Stimulated activated CD4-positive, alpha-beta T cell treated with anti-CD3 and anti-CD28 coated beads, Interleukin-1b, Interleukin-23, amount 100 ng/mL, for 48 hours (primary cell): ENCODE measurements at regions not wholly inside any gene's neighbourhood (a gene's known extent, or its start where the extent isn't known, plus 50 kb on each side); places are given as distances from the start of the nearest gene placed in this dataset.

Experiments
- DNase-seq: peaks from one replicate; pipeline ENCODE4 v3.0.0-alpha.2; 2020

- no peak for DNase-seq
Observed at GRCh38 chr11:69977951-69978350, 100.2 kb upstream of the ANO1 start.

DNA sequence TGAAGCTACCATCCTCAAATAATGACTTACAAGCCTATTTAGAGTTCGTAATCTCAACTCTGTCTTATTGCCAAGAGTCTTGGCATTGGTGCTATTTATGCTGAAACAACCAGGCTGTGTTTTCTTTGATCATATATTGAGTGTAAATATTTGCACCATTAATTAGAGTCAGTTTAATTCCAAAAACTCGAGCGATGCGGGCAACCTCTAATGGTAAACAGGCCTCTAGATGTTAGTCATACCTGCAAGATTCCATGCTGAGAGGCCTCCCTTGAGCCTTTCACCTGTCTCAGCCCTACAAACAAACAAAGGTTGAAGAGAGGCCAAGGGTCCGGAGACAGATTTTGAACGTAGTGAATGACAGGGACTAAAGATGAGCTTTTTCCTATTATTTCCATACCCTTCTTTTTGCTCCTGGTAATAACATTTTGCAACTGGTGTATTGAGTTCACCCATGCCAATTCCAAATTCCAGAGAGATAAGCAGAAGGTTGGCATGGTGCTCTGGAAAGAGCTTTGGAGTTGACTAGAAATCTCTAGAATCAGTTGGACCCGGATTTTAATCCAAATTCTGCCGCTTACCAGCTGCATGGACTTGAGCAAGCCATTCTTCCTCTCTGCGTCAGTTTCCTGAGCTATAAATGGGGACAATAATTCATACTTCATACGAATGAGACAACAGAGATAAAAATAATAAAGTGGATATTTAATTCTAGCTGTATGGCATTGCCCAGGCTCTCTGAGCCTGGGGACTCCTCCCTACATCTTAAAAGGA, 99.1 kb upstream of the ANO1 start:
- DNase-seq: no peak

DNA sequence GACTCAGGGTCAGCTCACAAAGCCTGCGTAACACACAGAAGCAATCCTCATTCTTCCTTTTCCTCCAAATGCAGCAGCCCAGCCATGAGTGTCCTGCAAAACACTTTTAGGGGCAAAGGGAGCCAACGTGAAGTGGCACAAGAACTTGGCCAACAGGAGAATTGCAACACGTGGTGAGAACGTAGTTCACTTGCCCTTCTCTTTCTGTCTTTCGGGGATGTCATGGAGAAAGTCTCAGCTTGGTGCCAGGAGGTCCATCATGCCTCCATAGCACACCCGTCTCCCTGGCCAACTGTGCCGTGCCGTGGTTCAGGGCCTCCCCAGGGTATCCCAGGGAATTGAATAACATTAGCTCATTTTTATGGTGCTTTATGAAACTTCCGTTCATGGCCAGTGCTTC, 98.5 kb upstream of the ANO1 start:
- DNase-seq: no peak

DNA sequence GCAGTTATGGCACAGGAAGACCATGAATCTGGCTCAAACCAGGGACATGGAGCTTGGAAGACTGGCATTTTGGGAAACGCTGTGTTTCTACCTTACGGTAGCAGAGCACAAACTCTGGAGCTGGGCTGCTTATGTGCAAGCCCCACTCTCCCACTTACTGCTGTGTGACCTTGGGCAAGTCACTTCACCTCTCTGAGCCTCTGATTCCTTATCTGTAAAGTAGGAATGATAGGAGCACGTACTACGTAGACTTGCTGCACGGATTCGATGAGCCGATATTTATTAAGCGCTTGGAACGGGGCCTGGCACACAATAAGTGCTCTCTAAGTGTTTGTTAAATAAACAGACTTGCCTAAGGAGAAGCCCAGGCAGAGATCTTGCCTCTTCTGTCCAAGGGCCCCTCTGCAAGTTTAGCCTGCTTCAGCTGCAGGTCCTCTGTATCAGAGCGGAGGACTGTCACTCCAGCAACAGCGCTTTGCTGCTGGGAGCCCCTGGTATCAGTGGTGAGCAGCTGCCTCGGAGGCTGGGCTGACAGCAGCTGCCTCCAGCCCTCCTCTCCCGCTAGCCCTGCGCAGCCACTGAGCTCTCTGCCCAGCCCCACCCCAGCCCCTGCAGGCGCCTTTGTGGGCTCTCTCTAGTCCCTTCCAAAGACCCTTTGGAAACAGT, 96.9 kb upstream of the ANO1 start:
- no peak for DNase-seq

DNA sequence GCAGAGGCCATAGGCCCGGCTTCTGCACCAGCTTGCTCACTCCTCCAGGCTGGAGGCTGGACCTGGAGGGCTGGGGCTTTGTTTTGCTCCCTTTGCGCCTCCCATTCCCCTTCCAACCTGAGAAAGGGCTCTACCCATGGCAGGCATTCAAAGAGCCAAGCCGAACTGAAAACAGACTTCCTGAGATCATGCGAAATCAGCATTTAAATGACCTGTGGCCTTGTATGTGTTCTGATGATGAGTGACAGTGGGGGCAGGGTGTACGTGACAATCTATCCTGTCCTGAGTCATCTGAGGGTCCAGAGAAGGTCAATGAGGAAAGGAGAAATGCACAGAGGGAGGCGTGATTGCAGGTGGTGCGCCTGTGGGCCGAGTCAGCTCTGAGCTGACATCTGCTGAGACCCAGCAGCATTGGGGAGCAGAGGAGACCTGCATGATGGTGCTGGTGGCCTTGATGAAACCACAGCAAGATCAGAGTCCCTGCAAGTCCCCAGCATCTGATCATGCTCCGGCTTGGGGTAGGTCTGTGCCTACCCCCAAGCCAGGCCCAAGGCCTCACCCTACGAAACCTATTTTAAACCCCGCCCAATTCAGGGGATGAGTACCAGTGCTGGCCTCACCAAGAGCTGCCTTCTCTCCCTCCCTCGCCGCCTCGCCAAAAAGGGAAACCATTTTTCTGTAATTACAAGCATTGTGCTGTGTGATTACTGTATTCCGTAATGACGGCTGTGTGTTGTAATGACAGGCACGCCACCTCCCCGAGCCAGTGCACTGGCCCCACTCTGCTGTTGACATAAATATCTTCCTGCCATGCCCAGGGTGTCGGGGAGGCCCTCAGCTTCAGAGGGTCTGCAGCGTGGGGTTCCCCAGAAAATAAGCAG, 95.2 kb upstream of the ANO1 start:
- no peak for DNase-seq

DNA sequence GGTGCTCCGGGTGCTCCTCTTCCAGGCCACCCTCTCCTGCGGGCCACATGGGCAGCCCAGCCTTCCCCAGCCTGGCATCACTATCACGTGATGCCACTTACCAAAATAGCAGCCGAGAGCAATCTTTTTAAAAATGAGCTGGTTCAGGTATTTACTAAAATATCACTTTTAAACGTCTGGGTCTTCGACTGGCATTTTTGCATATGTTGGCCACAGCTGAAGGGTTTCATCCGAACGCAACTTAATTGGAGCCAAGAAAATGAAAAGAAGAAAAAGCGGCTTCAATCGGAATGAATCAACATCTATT, 94.6 kb upstream of the ANO1 start:
- no peak for DNase-seq

GRCh38 chr11:69983897-69984438, 94.1 kb upstream of the ANO1 start:
- no peak for DNase-seq

- no peak for DNase-seq
Observed at GRCh38 chr11:69984457-69985261, 93.5 kb upstream of the ANO1 start.

- no peak for DNase-seq
Observed at GRCh38 chr11:69985331-69985640, 92.8 kb upstream of the ANO1 start.

GRCh38 chr11:69985641-69986439, 92.3 kb upstream of the ANO1 start:
- no peak for DNase-seq

DNA sequence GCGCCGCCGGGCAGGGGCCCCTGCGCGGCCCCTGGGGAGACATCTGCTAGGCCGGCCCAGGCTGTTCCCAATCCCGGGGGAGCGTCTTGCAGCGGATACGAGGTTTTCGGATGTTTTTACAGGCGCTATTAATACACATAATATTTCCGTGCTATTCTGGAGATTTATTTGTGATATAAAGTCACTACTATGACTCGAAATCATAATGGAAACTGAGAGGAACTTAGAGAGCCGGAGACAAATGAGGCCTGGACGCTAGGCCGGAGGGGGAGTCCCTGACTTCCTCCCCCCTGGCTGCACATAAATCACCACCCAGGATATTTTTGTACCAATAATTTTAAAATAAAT, 91.7 kb upstream of the ANO1 start:
- no peak for DNase-seq

GRCh38 chr11:69986830-69987229, 91.3 kb upstream of the ANO1 start:
- no peak for DNase-seq

DNA sequence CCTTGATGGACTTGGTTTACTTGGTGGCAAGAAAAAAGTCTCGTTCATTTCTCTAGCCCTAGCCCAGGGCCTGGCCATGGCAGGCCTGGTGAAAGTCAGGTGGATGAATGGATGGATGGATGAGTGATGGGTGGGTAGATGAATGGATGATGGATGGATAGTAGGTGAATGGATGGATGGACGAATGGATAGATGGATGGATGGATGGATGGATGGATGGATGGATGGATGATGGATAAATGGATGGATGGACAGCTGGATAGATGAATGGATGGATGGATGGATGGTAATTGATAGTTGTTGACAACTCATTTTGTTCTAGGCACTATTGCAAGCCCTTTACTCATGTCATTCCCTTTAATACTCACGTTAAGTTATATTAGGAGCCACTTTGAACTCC, 86.1 kb upstream of the ANO1 start:
- no peak for DNase-seq

DNA sequence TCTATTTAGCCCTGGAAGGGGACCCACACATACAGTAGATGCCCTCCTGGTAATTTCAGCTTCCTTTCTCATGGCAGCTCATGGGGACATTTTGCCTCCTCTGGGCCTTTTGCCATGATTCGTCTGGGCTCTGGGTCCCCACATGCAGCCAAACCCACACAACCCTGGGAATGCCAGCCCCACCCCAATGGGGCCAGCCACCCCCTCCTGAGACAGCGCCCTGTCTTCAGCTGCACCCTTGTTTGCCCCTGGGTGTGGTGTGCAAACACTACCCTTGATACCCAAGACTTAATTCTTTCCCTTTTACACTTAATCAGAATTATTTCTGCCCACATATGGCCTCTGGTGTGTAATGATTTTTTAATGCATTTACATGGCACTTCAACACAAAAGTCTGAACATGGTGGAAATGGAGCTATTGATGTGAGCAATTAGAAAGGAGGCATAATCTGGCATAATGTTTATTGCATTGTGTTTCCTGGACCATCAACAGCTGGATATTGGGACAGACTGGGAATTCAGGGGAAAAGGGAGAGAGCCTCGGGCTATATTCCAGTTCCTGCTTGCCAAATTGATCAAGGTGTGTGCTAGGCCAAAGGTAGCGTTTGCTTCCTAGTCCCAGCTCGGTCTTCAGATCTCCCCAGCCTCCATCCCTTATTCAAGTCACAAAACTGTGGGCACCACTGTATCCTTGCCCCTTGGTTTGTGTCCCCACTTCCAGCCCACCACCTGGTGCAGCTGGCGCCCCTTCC, 85.0 kb upstream of the ANO1 start:
- DNase-seq: no peak

GRCh38 chr11:69994810-69995209, 83.3 kb upstream of the ANO1 start:
- no peak for DNase-seq

- no peak for DNase-seq
Observed at GRCh38 chr11:69995697-69996096, 82.4 kb upstream of the ANO1 start.

- no peak for DNase-seq
Observed at GRCh38 chr11:69996451-69996850, 81.7 kb upstream of the ANO1 start.

GRCh38 chr11:69997352-69997751, 80.8 kb upstream of the ANO1 start:
- no peak for DNase-seq

DNA sequence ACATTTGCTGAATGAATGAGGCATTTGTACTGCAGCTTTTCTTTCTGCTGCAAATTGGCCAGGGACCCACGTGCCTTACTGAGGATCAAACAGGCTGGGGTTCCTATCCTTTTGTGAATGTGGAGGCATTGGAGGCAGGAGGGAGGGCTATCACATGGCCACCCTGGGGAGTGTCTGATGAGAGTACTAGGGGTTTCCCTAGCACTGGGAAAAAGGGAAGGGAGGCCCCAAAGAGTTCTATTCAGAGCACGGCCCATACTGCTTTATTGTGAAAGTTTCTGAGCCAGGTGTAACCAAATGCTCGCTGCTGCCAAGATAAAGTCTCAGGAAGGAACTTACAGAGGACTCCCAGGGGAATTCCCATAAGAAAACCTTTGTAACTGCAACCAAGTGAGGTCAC, 78.4 kb upstream of the ANO1 start:
- no peak for DNase-seq

DNA sequence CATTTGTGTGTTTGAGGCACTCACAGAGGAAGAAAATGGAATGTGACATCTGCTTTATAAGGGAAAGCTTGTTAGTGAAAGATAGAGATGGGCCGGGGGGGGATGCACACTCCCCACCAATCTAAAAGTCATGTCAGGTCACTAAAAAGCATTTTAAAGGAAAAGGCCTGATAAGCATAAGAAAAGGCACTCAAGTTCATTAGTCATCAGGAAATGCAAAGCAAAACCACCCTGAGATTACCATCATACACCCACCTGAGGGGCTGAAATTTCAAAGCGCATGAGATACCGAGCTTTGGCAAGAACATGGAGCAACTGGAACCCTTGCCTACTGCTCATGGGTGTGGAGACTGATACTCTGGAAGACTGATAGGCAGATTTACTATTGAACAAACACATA, 77.9 kb upstream of the ANO1 start:
- DNase-seq: no peak

- no peak for DNase-seq
Observed at GRCh38 chr11:70001246-70001645, 76.9 kb upstream of the ANO1 start.

- peak; percentile 52 for DNase-seq
Observed at GRCh38 chr11:70002433-70002832, 75.7 kb upstream of the ANO1 start.
